Vagina (tissue), 2 donors: ENCODE measurements at regions not wholly inside any gene's neighbourhood (a gene's known extent, or its start where the extent isn't known, plus 50 kb on each side); places are given as distances from the start of the nearest gene placed in this dataset.

Experiments
- CTCF ChIP-seq, 3 experiments: fragments of 450-650 bp in 2 of 3; fragments of 200-600 bp in 1 of 3; sonication (generic) in 1 of 3; IDR thresholded peaks; one replicate each; pipeline ENCODE4 v1.5.1; 2017 to 2019; ENCODE audit warnings: antibody characterized with exemption in 3 of 3, mild to moderate bottlenecking in 2 of 3, moderate library complexity in 2 of 3
- POLR2A ChIP-seq, 2 donors: fragments of 450-650 bp; IDR thresholded peaks; one replicate each; pipeline ENCODE4 v1.6.1; 2017; ENCODE audit warnings: antibody characterized with exemption in 2 of 2, mild to moderate bottlenecking in 2 of 2, moderate library complexity in 2 of 2
- POLR2AphosphoS5 ChIP-seq, 2 donors: sonication (generic); formaldehyde crosslinking; IDR thresholded peaks; one replicate each; pipeline ENCODE4 v1.9.0; 2017; ENCODE audit warnings: antibody characterized with exemption in 2 of 2, mild to moderate bottlenecking in 2 of 2, low read depth in 1 of 2; ENCODE audit not compliant: insufficient read depth in 1 of 2

- no peak for TF ChIP-seq POLR2A (IDR thresholded peaks at IDR 0.05)
- TF ChIP-seq CTCF (IDR thresholded peaks at IDR 0.05): no peak
- TF ChIP-seq POLR2AphosphoS5 (IDR thresholded peaks at IDR 0.05; ENCODE audit: insufficient read depth in 1 of 2, low read depth in 1 of 2): no peak
These were observed 203.8 kb downstream of the ADGRA3 start for GRCh38 chr4:22312113-22312512.
